GM23338 (cell line): ENCODE measurements at regions not wholly inside any gene's neighbourhood (a gene's known extent, or its start where the extent isn't known, plus 50 kb on each side); places are given as distances from the start of the nearest gene placed in this dataset.

Source experiments
- ATAC-seq: fragments of 200-7000 bp; cut with Tn5 transposase; 3 replicates; pipeline ENCODE4 v1.9.1; 2020
- DNase-seq: peaks from one replicate; pipeline ENCODE4 v3.0.0-alpha.2; 2015; ENCODE audit warnings: low spot score
- H2AFZ ChIP-seq: fragments of 200-600 bp; sonication (generic); 2 replicates; pipeline ENCODE4 v1.8.0; 2016; ENCODE audit warnings: antibody characterized with exemption, mild to moderate bottlenecking, moderate library complexity
- H3F3A ChIP-seq: fragments of 200-600 bp; sonication (generic); replicated peaks from 2 replicates; pipeline ENCODE4 v1.8.0; 2017; ENCODE audit warnings: antibody characterized with exemption, mixed run types, low read depth
- H3K27ac ChIP-seq: fragments of 200-600 bp; sonication (generic); 2 replicates; pipeline ENCODE4 v1.6.1; 2016; ENCODE audit warnings: low read depth
- H3K27me3 ChIP-seq: fragments of 200-600 bp; sonication (generic); 2 replicates; pipeline ENCODE4 v1.8.0; 2016; ENCODE audit warnings: mild to moderate bottlenecking, mixed run types, moderate library complexity; ENCODE audit not compliant: insufficient read depth
- H3K36me3 ChIP-seq: fragments of 200-600 bp; sonication (generic); 2 replicates; pipeline ENCODE4 v1.8.0; 2016; ENCODE audit warnings: mild to moderate bottlenecking; ENCODE audit not compliant: insufficient read depth
- H3K4me1 ChIP-seq: fragments of 200-600 bp; sonication (generic); 2 replicates; pipeline ENCODE4 v1.8.0; 2016; ENCODE audit warnings: mild to moderate bottlenecking, moderate library complexity; ENCODE audit not compliant: insufficient read depth
- H3K4me2 ChIP-seq: fragments of 200-600 bp; sonication (generic); 2 replicates; pipeline ENCODE4 v1.7.1; 2017; ENCODE audit warnings: mixed run types
- H3K4me3 ChIP-seq: fragments of 200-600 bp; sonication (generic); 2 replicates; pipeline ENCODE4 v1.6.1; 2016; ENCODE audit warnings: mixed run types
- H3K79me2 ChIP-seq: fragments of 200-600 bp; sonication (generic); replicated peaks from 2 replicates; pipeline ENCODE4 v1.8.0; 2017; ENCODE audit warnings: mild to moderate bottlenecking; ENCODE audit not compliant: insufficient read depth
- H3K9me2 ChIP-seq: fragments of 200-600 bp; sonication (generic); 2 replicates; pipeline ENCODE4 v1.8.0; 2017; ENCODE audit not compliant: insufficient read depth
- H4K20me1 ChIP-seq: fragments of 200-600 bp; sonication (generic); replicated peaks from 2 replicates; pipeline ENCODE4 v1.8.0; 2017; ENCODE audit warnings: mild to moderate bottlenecking; ENCODE audit not compliant: insufficient read depth
- H3K27ac Mint-ChIP-seq: 2 replicates; pipeline ENCODE4 v1.8.0; 2020; ENCODE audit warnings: inconsistent platforms, mild to moderate bottlenecking, moderate library complexity, mixed read lengths
- H3K27me3 Mint-ChIP-seq: 3 replicates; pipeline ENCODE4 v1.8.0; 2022; ENCODE audit warnings: low read depth, mild to moderate bottlenecking, moderate library complexity, mixed read lengths, inconsistent platforms; ENCODE audit not compliant: insufficient read depth, poor library complexity
- H3K36me3 Mint-ChIP-seq: 3 replicates; pipeline ENCODE4 v1.8.0; 2021; ENCODE audit warnings: low read depth, mild to moderate bottlenecking, inconsistent platforms, moderate library complexity, mixed read lengths
- H3K4me1 Mint-ChIP-seq: 3 replicates; pipeline ENCODE4 v1.8.0; 2020; ENCODE audit warnings: mild to moderate bottlenecking, inconsistent platforms, mixed read lengths
- H3K4me3 Mint-ChIP-seq: 3 replicates; pipeline ENCODE4 v1.8.0; 2021; ENCODE audit warnings: moderate library complexity, mild to moderate bottlenecking, inconsistent platforms, mixed read lengths
- H3K9me3 Mint-ChIP-seq: 3 replicates; pipeline ENCODE4 v1.8.0; 2020; ENCODE audit warnings: moderate library complexity, mild to moderate bottlenecking, inconsistent platforms, mixed read lengths
- CREB1 ChIP-seq: fragments of 250-450 bp; sonication (Bioruptor Pico); IDR thresholded peaks from 2 replicates; pipeline ENCODE4 v1.5.0; 2020; ENCODE audit warnings: low read depth, mild to moderate bottlenecking, moderate library complexity
- CTCF ChIP-seq, 2 experiments: fragments of 200-600 bp in 1 of 2; sonication (generic) in 1 of 2; conservative IDR thresholded peaks; 2 replicates each; pipeline versions ENCODE4 v1.5.1 to v1.6.1; 2016 to 2017; ENCODE audit warnings: antibody characterized with exemption in 2 of 2, low read depth in 2 of 2, mild to moderate bottlenecking in 2 of 2, moderate library complexity in 1 of 2
- ETS1 ChIP-seq: IDR thresholded peaks from 2 replicates; pipeline ENCODE4 v1.6.1; 2016; ENCODE audit warnings: antibody characterized with exemption
- EZH2 ChIP-seq: fragments of 200-600 bp; sonication (generic); IDR thresholded peaks from one replicate; pipeline ENCODE4 v1.8.0; 2017; ENCODE audit warnings: antibody characterized with exemption, mild to moderate bottlenecking, low read depth; ENCODE audit not compliant: unreplicated experiment
- EZH2phosphoT487 ChIP-seq: fragments of 200-600 bp; sonication (generic); IDR thresholded peaks from one replicate; pipeline ENCODE4 v1.8.1; 2018; ENCODE audit warnings: antibody characterized with exemption; ENCODE audit not compliant: unreplicated experiment
- JUNB ChIP-seq: IDR thresholded peaks from one replicate; pipeline ENCODE4 v1.6.1; 2016; ENCODE audit warnings: antibody characterized with exemption; ENCODE audit not compliant: unreplicated experiment
- NANOG ChIP-seq: IDR thresholded peaks from 2 replicates; pipeline ENCODE4 v1.6.1; 2016; ENCODE audit warnings: antibody characterized with exemption, borderline replicate concordance
- POLR2AphosphoS5 ChIP-seq: IDR thresholded peaks from 2 replicates; pipeline ENCODE4 v1.6.1; 2016; ENCODE audit warnings: antibody characterized with exemption, low read depth
- REST ChIP-seq: IDR thresholded peaks from one replicate; pipeline ENCODE4 v1.6.1; 2018; ENCODE audit warnings: antibody characterized with exemption; ENCODE audit not compliant: unreplicated experiment
- STAT1 ChIP-seq: IDR thresholded peaks from one replicate; pipeline ENCODE4 v1.6.1; 2016; ENCODE audit warnings: antibody characterized with exemption; ENCODE audit not compliant: unreplicated experiment
- ZNF114 ChIP-seq: fragments of 250-450 bp; sonication (Bioruptor Pico); IDR thresholded peaks from 2 replicates; pipeline ENCODE4 v1.5.0; 2020; ENCODE audit warnings: mild to moderate bottlenecking, moderate library complexity
- ZNF462 ChIP-seq: fragments of 250-450 bp; sonication (Bioruptor Pico); IDR thresholded peaks from 2 replicates; pipeline ENCODE4 v1.5.0; 2020; ENCODE audit warnings: mild to moderate bottlenecking, moderate library complexity

GRCh38 chr6:140846503-140847261, 1286.0 kb upstream of the GJE1 start:
- no peak overlapping the region for H3K4me3 ChIP-seq

More at GRCh38 chr6:140846503-140847261, 1286.0 kb upstream of the GJE1 start:
- H3K27ac ChIP-seq, result no peak overlapping the region
- H3K27ac Mint-ChIP-seq, result no peak overlapping the region
- H3K4me2 ChIP-seq, result no peak overlapping the region
- H2AFZ ChIP-seq, result no peak overlapping the region
- no peaks in the 10 kb centered on the region for H3K9me2 ChIP-seq
- no peaks in the 10 kb centered on the region for H3K79me2 ChIP-seq
- H3K4me1 ChIP-seq, result no peaks in the 10 kb centered on the region
- DNase-seq (no peak), ATAC-seq (no peak)
- no peaks in the 10 kb centered on the region for H3K27me3 Mint-ChIP-seq
- H3K4me3 Mint-ChIP-seq, result no peak overlapping the region
- H4K20me1 ChIP-seq, result no peaks in the 10 kb centered on the region
- no peaks in the 10 kb centered on the region for H3K36me3 ChIP-seq
- no peaks in the 10 kb centered on the region for H3K4me1 Mint-ChIP-seq
- no peaks in the 10 kb centered on the region for H3K9me3 Mint-ChIP-seq
- H3F3A ChIP-seq, result no peaks in the 10 kb centered on the region
- H3K36me3 Mint-ChIP-seq, result no peaks in the 10 kb centered on the region
- TF ChIP-seq ZNF462 (CRISPR knock-in tag), result no peak
- no peak for TF ChIP-seq POLR2AphosphoS5
- no peak for TF ChIP-seq JUNB
- TF ChIP-seq ETS1, result no peak
- TF ChIP-seq NANOG, result no peak
- TF ChIP-seq EZH2phosphoT487, result no peak
- no peak for TF ChIP-seq CREB1
- no peak for TF ChIP-seq EZH2
- TF ChIP-seq ZNF114 (CRISPR knock-in tag), result no peak
- no peak for TF ChIP-seq CTCF (conservative IDR thresholded peaks at IDR 0.05; ENCODE audit: low read depth in 2 of 2)
- TF ChIP-seq REST, result no peak
- TF ChIP-seq STAT1, result no peak
- no peaks in the 10 kb centered on the region for H3K27me3 ChIP-seq
